Skeletal muscle satellite cell (primary cell): ENCODE measurements at regions not wholly inside any gene's neighbourhood (a gene's known extent, or its start where the extent isn't known, plus 50 kb on each side); places are given as distances from the start of the nearest gene placed in this dataset.
A peak's percentile ranks its signal among the peaks of the same experiment; 100 is the strongest.
"Not testable (repeated sequence)": the region's sequence is repeated elsewhere in the genome, so short reads cannot be mapped to it uniquely, and the experiment has no call there.

Experiments
- H3K27me3 ChIP-seq: 2 replicates; pipeline ENCODE4 v1.7.0; 2013; ENCODE audit warnings: low read length; ENCODE audit not compliant: control insufficient read depth, insufficient read depth
- H3K36me3 ChIP-seq: 2 replicates; pipeline ENCODE4 v1.7.0; 2013; ENCODE audit warnings: mild to moderate bottlenecking, control low read depth, low read length; ENCODE audit not compliant: insufficient read depth
- H3K4me1 ChIP-seq: 2 replicates; pipeline ENCODE4 v1.7.0; 2013; ENCODE audit warnings: low read length; ENCODE audit not compliant: control insufficient read depth, insufficient read depth
- H3K4me2 ChIP-seq: 2 replicates; pipeline ENCODE4 v1.7.0; 2013; ENCODE audit warnings: mild to moderate bottlenecking, low read length
- H3K4me3 ChIP-seq: 2 replicates; pipeline ENCODE4 v1.7.0; 2013; ENCODE audit warnings: low read length
- H3K9ac ChIP-seq: 2 replicates; pipeline ENCODE4 v1.7.0; 2013; ENCODE audit warnings: mild to moderate bottlenecking, low read depth, low read length, moderate library complexity
- H3K9me3 ChIP-seq: replicated peaks from 2 replicates; pipeline ENCODE4 v1.7.0; 2013; ENCODE audit warnings: mild to moderate bottlenecking, control low read depth, low read length

- no peaks in the 10 kb centered on the region for H3K36me3 ChIP-seq
- peak overlapping the region; percentile 36 for H3K4me2 ChIP-seq
- no peaks in the 10 kb centered on the region for H3K27me3 ChIP-seq
- H3K9me3 ChIP-seq, result no peaks in the 10 kb centered on the region
- H3K4me3 ChIP-seq, result no peak overlapping the region
- H3K9ac ChIP-seq, result no peak overlapping the region
- peaks cover 2% of the 10 kb centered on the region for H3K4me1 ChIP-seq
Observed at GRCh38 chr14:80055667-80056496, 155.4 kb downstream of the DIO2 start.

DNA sequence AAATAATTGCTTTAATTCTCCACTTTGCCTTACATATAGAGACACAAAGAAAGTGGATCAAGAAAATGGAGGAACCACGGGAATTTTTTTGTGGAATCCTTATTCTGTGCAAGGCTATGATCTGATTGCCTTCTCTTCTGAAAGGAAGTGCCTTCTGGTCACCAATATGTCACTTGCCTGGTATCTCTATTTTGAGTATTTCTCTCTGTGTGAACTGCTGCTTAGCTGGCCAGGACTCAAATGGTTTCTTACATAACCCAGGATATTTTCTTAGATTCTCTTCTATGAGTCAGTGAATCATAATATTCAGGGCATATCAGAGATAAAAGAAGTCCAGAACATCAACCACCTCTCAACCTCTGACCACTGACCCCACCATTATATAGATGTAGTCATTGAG lies 156.1 kb downstream of the DIO2 start:
- peaks cover 2% of the 10 kb centered on the region for H3K4me1 ChIP-seq
- H3K36me3 ChIP-seq, result no peaks in the 10 kb centered on the region
- H3K9ac ChIP-seq, result no peak overlapping the region
- H3K9me3 ChIP-seq, result no peaks in the 10 kb centered on the region
- no peak overlapping the region for H3K4me2 ChIP-seq
- H3K27me3 ChIP-seq, result no peaks in the 10 kb centered on the region
- no peak overlapping the region for H3K4me3 ChIP-seq

- Histone ChIP-seq H3K4me3 (no peak overlapping the region), H3K4me1 (peaks cover 2% of the 10 kb centered on the region), H3K9ac (no peak overlapping the region), H3K9me3 (no peaks in the 10 kb centered on the region), H3K36me3 (no peaks in the 10 kb centered on the region), H3K27me3 (no peaks in the 10 kb centered on the region), H3K4me2 (no peak overlapping the region)
Observed at GRCh38 chr14:80054020-80054419, 157.3 kb downstream of the DIO2 start.

DNA sequence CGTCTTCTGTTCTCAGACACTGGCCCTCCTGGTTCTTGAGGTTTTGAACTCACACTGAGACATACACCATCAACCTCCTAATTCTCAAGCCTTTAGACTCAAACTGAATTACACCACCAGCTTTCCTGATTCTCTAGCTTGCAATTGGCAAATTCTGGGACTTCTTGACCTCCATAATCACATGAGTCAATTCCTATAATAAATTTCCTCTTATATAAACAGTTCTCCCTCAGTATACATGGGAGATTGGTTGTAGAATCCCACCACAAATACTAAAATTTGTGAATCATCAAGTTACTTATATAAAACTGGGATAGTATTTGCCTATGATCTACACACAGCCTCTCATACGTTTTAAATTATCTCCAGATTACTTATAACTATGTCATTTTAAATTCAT lies 162.2 kb downstream of the DIO2 start:
- H3K4me3 ChIP-seq, result no peak overlapping the region
- no peaks in the 10 kb centered on the region for H3K9me3 ChIP-seq
- no peaks in the 10 kb centered on the region for H3K4me1 ChIP-seq
- H3K27me3 ChIP-seq, result no peaks in the 10 kb centered on the region
- no peak overlapping the region for H3K9ac ChIP-seq
- no peak overlapping the region for H3K4me2 ChIP-seq
- no peaks in the 10 kb centered on the region for H3K36me3 ChIP-seq

GRCh38 chr14:80047761-80048160 lies 163.5 kb downstream of the DIO2 start:
- no peaks in the 10 kb centered on the region for H3K9me3 ChIP-seq
- no peak overlapping the region for H3K4me3 ChIP-seq
- H3K4me1 ChIP-seq, result no peaks in the 10 kb centered on the region
- H3K4me2 ChIP-seq, result no peak overlapping the region
- no peaks in the 10 kb centered on the region for H3K36me3 ChIP-seq
- H3K27me3 ChIP-seq, result no peaks in the 10 kb centered on the region
- no peak overlapping the region for H3K9ac ChIP-seq

DNA sequence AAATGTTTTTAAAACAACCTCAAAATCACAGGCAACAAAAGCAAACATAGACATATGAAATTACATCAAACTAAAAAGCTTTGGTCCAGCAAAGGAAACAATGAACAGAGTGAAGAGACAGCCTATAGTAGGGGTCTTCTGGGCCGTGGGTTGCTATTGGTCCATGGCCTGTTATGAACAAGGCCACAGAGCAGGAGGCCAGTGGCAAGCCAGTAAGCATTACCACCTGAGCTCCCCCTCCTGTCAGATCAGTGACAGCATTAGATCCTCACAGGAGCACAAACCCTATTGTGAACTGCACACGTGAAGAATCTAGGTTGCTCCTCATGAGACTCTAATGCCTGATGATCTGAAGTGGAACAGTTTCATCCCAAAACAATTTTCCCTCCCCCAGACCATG lies 174.0 kb downstream of the DIO2 start:
- Histone ChIP-seq H3K9me3 (no peaks in the 10 kb centered on the region), H3K9ac (no peak overlapping the region), H3K4me3 (no peak overlapping the region), H3K4me2 (no peak overlapping the region), H3K36me3 (no peaks in the 10 kb centered on the region), H3K4me1 (no peaks in the 10 kb centered on the region), H3K27me3 (no peaks in the 10 kb centered on the region)

GRCh38 chr14:80024417-80024816 lies 186.9 kb downstream of the DIO2 start:
- Histone ChIP-seq H3K4me2 (no peak overlapping the region), H3K36me3 (no peaks in the 10 kb centered on the region), H3K4me1 (no peaks in the 10 kb centered on the region), H3K9ac (no peak overlapping the region), H3K4me3 (no peak overlapping the region), H3K9me3 (no peaks in the 10 kb centered on the region), H3K27me3 (no peaks in the 10 kb centered on the region)

DNA sequence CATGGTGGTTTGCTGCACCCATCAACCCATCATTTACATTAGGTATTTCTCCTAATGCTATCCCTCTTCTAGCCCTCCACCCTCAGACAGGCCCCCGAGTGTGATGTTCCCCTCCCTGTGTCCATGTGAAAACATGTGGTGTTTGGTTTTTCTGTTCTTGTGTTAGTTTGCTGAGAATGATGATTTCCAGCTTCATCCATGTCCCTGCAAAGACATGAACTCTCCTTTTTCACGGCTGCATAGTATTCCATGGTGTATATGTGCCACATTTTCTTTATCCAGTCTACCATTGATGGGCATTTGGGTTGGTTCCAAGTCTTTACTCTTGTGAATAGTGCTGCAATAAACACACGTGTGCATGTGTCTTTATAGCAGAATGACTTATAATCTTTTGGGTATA lies 192.8 kb downstream of the DIO2 start:
- H3K36me3 ChIP-seq, H3K27me3 ChIP-seq, H3K4me3 ChIP-seq, H3K9me3 ChIP-seq, H3K9ac ChIP-seq, H3K4me2 ChIP-seq, H3K4me1 ChIP-seq: not testable (repeated sequence)

- Histone ChIP-seq H3K4me2 (no peak overlapping the region), H3K4me3 (no peak overlapping the region), H3K27me3 (no peaks in the 10 kb centered on the region), H3K9ac (no peak overlapping the region), H3K4me1 (no peaks in the 10 kb centered on the region), H3K9me3 (no peaks in the 10 kb centered on the region), H3K36me3 (no peaks in the 10 kb centered on the region)
Observed at GRCh38 chr14:80017795-80018194, 193.5 kb downstream of the DIO2 start.

- H3K4me2 ChIP-seq, H3K27me3 ChIP-seq, H3K9me3 ChIP-seq, H3K4me1 ChIP-seq, H3K36me3 ChIP-seq, H3K9ac ChIP-seq, H3K4me3 ChIP-seq: not testable (repeated sequence)
Observed at GRCh38 chr14:80010245-80010644, 201.1 kb downstream of the DIO2 start.

DNA sequence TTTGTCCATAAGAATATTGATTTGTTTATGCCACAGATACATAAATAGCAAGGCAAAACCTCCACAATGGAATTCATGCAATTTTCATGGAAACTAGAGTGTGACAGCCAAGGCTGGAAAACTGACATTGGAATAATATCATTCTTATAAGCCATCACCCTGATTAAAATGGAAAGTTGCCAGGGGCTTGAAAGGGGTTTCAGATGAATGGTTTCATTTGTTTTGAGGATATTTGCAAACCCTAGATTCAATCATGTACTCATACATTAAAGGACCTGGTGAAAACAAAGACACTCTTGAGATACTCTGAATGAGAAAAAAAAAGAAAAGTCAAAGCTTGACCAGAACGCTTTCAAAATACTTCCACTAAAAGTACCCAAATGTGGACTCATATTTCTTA lies 205.7 kb downstream of the DIO2 start:
- no peak overlapping the region for H3K4me3 ChIP-seq
- no peaks in the 10 kb centered on the region for H3K4me1 ChIP-seq
- no peak overlapping the region for H3K9ac ChIP-seq
- H3K27me3 ChIP-seq, result no peaks in the 10 kb centered on the region
- no peak overlapping the region for H3K4me2 ChIP-seq
- H3K9me3 ChIP-seq, result no peaks in the 10 kb centered on the region
- no peaks in the 10 kb centered on the region for H3K36me3 ChIP-seq

- no peak overlapping the region for H3K9ac ChIP-seq
- H3K4me3 ChIP-seq, result no peak overlapping the region
- H3K36me3 ChIP-seq, result no peaks in the 10 kb centered on the region
- no peaks in the 10 kb centered on the region for H3K4me1 ChIP-seq
- H3K27me3 ChIP-seq, result no peaks in the 10 kb centered on the region
- H3K9me3 ChIP-seq, result no peaks in the 10 kb centered on the region
- H3K4me2 ChIP-seq, result no peak overlapping the region
Observed at GRCh38 chr14:80004871-80005270, 206.4 kb downstream of the DIO2 start.
